A549 (cell line): ENCODE measurements at regions not wholly inside any gene's neighbourhood (a gene's known extent, or its start where the extent isn't known, plus 50 kb on each side); places are given as distances from the start of the nearest gene placed in this dataset.

Experiments used
- BHLHE40 ChIP-seq: IDR thresholded peaks from 2 replicates; pipeline ENCODE4 v1.6.1; 2012; ENCODE audit warnings: low read depth, low read length, inconsistent platforms
- CTCF ChIP-seq: fragments of >200 bp; sonication (Bioruptor Twin); formaldehyde crosslinking; IDR thresholded peaks from 3 replicates; pipeline ENCODE4 v1.5.1; 2016
- EHMT2 ChIP-seq: fragments of 200-600 bp; sonication (generic); IDR thresholded peaks from 2 replicates; pipeline ENCODE4 v1.6.1; 2016; ENCODE audit warnings: antibody characterized with exemption, low read depth, mild to moderate bottlenecking, moderate library complexity
- ELK1 ChIP-seq: fragments of 150-350 bp; IDR thresholded peaks from 2 replicates; pipeline ENCODE4 v1.6.1; 2014; ENCODE audit warnings: low read depth, mild to moderate bottlenecking, low read length
- EP300 ChIP-seq, 2 experiments: fragments of >200 bp; sonication (Bioruptor Twin); formaldehyde crosslinking; IDR thresholded peaks; 2 replicates in 1 of 2; 3 replicates in 1 of 2; pipeline ENCODE4 v1.6.1; 2016 to 2017
- ESRRA ChIP-seq: fragments of 150-350 bp; IDR thresholded peaks from 2 replicates; pipeline ENCODE4 v1.6.1; 2014; ENCODE audit warnings: mild to moderate bottlenecking, low read length, borderline replicate concordance
- JUN ChIP-seq, 2 experiments: fragments of >200 bp; sonication (Bioruptor Twin); formaldehyde crosslinking; IDR thresholded peaks; 2 replicates in 1 of 2; 3 replicates in 1 of 2; pipeline ENCODE4 v1.6.1; 2016 to 2017
- MAX ChIP-seq: IDR thresholded peaks from 2 replicates; pipeline ENCODE4 v1.6.1; 2012
- NFE2L2 ChIP-seq: fragments of 150-350 bp; conservative IDR thresholded peaks from 2 replicates; pipeline ENCODE4 v1.6.1; 2014; ENCODE audit warnings: low read length
- NPAS2 ChIP-seq: fragments of 250-450 bp; sonication (Bioruptor Pico); IDR thresholded peaks from 2 replicates; pipeline ENCODE4 v1.8.0; 2022; ENCODE audit warnings: mild to moderate bottlenecking, moderate library complexity, borderline replicate concordance
- POLR2A ChIP-seq: IDR thresholded peaks from 2 replicates; pipeline ENCODE4 v1.6.1; 2012; ENCODE audit warnings: mild to moderate bottlenecking, low read length
- RARB ChIP-seq: fragments of 250-450 bp; sonication (Bioruptor Pico); IDR thresholded peaks from 2 replicates; pipeline ENCODE4 v1.8.0; 2021; ENCODE audit warnings: mild to moderate bottlenecking, moderate library complexity
- RCOR1 ChIP-seq: fragments of 150-350 bp; IDR thresholded peaks from 2 replicates; pipeline ENCODE4 v1.6.1; 2014; ENCODE audit warnings: antibody characterized with exemption, low read length, low read depth
- RFX5 ChIP-seq: fragments of 450-650 bp; IDR thresholded peaks from 2 replicates; pipeline ENCODE4 v1.7.1; 2014; ENCODE audit warnings: antibody characterized with exemption, mild to moderate bottlenecking, moderate library complexity

GRCh38 chr6:151690303-151690702, 117.2 kb upstream of the ESR1 start:
- TF ChIP-seq POLR2A (no peak), ELK1 (no peak), CTCF (no peak), EHMT2 (no peak), RFX5 (no peak), ESRRA (no peak), MAX (no peak), EP300 (IDR thresholded peaks at IDR 0.05) (no peak), BHLHE40 (no peak), RARB (CRISPR knock-in tag) (no peak), NPAS2 (CRISPR knock-in tag) (no peak), NFE2L2 (no peak), RCOR1 (no peak), JUN (IDR thresholded peaks at IDR 0.05) (no peak)
